ENCODE measurements at regions not wholly inside any gene's neighbourhood (a gene's known extent, or its start where the extent isn't known, plus 50 kb on each side); places are given as distances from the start of the nearest gene placed in this dataset.

- TF ChIP-seq, protein P1, sequence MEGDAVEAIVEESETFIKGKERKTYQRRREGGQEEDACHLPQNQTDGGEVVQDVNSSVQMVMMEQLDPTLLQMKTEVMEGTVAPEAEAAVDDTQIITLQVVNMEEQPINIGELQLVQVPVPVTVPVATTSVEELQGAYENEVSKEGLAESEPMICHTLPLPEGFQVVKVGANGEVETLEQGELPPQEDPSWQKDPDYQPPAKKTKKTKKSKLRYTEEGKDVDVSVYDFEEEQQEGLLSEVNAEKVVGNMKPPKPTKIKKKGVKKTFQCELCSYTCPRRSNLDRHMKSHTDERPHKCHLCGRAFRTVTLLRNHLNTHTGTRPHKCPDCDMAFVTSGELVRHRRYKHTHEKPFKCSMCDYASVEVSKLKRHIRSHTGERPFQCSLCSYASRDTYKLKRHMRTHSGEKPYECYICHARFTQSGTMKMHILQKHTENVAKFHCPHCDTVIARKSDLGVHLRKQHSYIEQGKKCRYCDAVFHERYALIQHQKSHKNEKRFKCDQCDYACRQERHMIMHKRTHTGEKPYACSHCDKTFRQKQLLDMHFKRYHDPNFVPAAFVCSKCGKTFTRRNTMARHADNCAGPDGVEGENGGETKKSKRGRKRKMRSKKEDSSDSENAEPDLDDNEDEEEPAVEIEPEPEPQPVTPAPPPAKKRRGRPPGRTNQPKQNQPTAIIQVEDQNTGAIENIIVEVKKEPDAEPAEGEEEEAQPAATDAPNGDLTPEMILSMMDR (IDR thresholded peaks at IDR 0.05; ENCODE audit: insufficient read depth, low read depth, low read length): no peak
- TF ChIP-seq EZH2 (IDR thresholded peaks at IDR 0.05; ENCODE audit: insufficient read depth, low read length): no peak
Observed at GRCh38 chr4:126109836-126110235, 795.1 kb downstream of the FAT4 start.
